ENCODE measurements at regions not wholly inside any gene's neighbourhood (a gene's known extent, or its start where the extent isn't known, plus 50 kb on each side); places are given as distances from the start of the nearest gene placed in this dataset.
A peak's percentile ranks its signal among the peaks of the same experiment; 100 is the strongest.

- ATAC-seq (no peak), DNase-seq (no peak)
- no peak for TF ChIP-seq CTCF (IDR thresholded peaks at IDR 0.05)
- intact Hi-C loops (cut with micrococcal nuclease): no loop called here
- no peaks in the 10 kb centered on the region for H3K4me1 Mint-ChIP-seq (ENCODE audit: low read depth)
- ChIA-PET POLR2A (no interaction called here), CTCF (no interaction called here)
- no peaks in the 10 kb centered on the region for H3K36me3 Mint-ChIP-seq (ENCODE audit: low read depth)
- H3K27ac Mint-ChIP-seq: no peak overlapping the region
- no peak overlapping the region for H3K4me3 Mint-ChIP-seq
- peaks cover 9% of the 10 kb centered on the region for H3K27me3 Mint-ChIP-seq
- H3K9me3 Mint-ChIP-seq: no peaks in the 10 kb centered on the region
Measured at GRCh38 chr7:132065193-132065988, 509.0 kb upstream of the PODXL start.

GRCh38 chr7:132063800-132064199, 507.4 kb upstream of the PODXL start:
- Mint-ChIP-seq H3K27me3 (peaks cover 9% of the 10 kb centered on the region), H3K36me3 (ENCODE audit: low read depth) (no peaks in the 10 kb centered on the region), H3K9me3 (no peaks in the 10 kb centered on the region), H3K4me1 (ENCODE audit: low read depth) (no peaks in the 10 kb centered on the region), H3K27ac (no peak overlapping the region), H3K4me3 (no peak overlapping the region)
- no peak for ATAC-seq
- ChIA-PET CTCF (no interaction called here), POLR2A (no interaction called here)
- no peak for DNase-seq
- TF ChIP-seq CTCF (IDR thresholded peaks at IDR 0.05): no peak
- intact Hi-C loops (cut with micrococcal nuclease): no loop called here

- no peak overlapping the region for H3K4me3 Mint-ChIP-seq
- ATAC-seq (no peak), DNase-seq (no peak)
- H3K4me1 Mint-ChIP-seq (ENCODE audit: low read depth): no peaks in the 10 kb centered on the region
- ChIA-PET POLR2A (no interaction called here), CTCF (no interaction called here)
- H3K36me3 Mint-ChIP-seq (ENCODE audit: low read depth): no peaks in the 10 kb centered on the region
- peaks cover 2% of the 10 kb centered on the region for H3K9me3 Mint-ChIP-seq
- H3K27me3 Mint-ChIP-seq: peaks cover 8% of the 10 kb centered on the region
- no peak overlapping the region for H3K27ac Mint-ChIP-seq
- TF ChIP-seq CTCF (IDR thresholded peaks at IDR 0.05): no peak
- intact Hi-C loops (cut with micrococcal nuclease): no loop called here
Measured at GRCh38 chr7:132061937-132062336, 505.5 kb upstream of the PODXL start.

- peaks cover 5% of the 10 kb centered on the region for H3K27me3 Mint-ChIP-seq
- no peaks in the 10 kb centered on the region for H3K36me3 Mint-ChIP-seq (ENCODE audit: low read depth)
- ChIA-PET POLR2A (no interaction called here), CTCF (interaction anchor here (1.3 to 1.6 kb wide), 2 partner anchors 8 to 200 kb away, joined by 3 to 4 read pairs; no protein-coding TSS in a partner anchor)
- TF ChIP-seq CTCF (IDR thresholded peaks at IDR 0.05): no peak
- peak; percentile 72 for ATAC-seq
- H3K27ac Mint-ChIP-seq: no peak overlapping the region
- no peaks in the 10 kb centered on the region for H3K4me1 Mint-ChIP-seq (ENCODE audit: low read depth)
- intact Hi-C loops (cut with micrococcal nuclease): loop anchor here (10.0 kb wide), 1 partner anchor 374 kb away; no protein-coding TSS in a partner anchor
- DNase-seq: peak; percentile 42
- peaks cover 2% of the 10 kb centered on the region for H3K9me3 Mint-ChIP-seq
- no peak overlapping the region for H3K4me3 Mint-ChIP-seq
Measured at GRCh38 chr7:132059141-132059540, 502.7 kb upstream of the PODXL start.

GRCh38 chr7:132055336-132056120, 499.1 kb upstream of the PODXL start:
- no peaks in the 10 kb centered on the region for H3K36me3 Mint-ChIP-seq (ENCODE audit: low read depth)
- H3K4me1 Mint-ChIP-seq (ENCODE audit: low read depth): no peaks in the 10 kb centered on the region
- ATAC-seq (no peak), DNase-seq (no peak)
- ChIA-PET CTCF (interaction anchor here (1.0 to 1.5 kb wide), 2 partner anchors 110 to 197 kb away, joined by 3 read pairs; no protein-coding TSS in a partner anchor), POLR2A (no interaction called here)
- no peak overlapping the region for H3K27ac Mint-ChIP-seq
- no peak overlapping the region for H3K4me3 Mint-ChIP-seq
- intact Hi-C loops (cut with micrococcal nuclease): loop anchor here (10.0 kb wide), 1 partner anchor 371 kb away; no protein-coding TSS in a partner anchor
- peaks cover 2% of the 10 kb centered on the region for H3K9me3 Mint-ChIP-seq
- TF ChIP-seq CTCF (IDR thresholded peaks at IDR 0.05): no peak
- peaks cover 3% of the 10 kb centered on the region for H3K27me3 Mint-ChIP-seq

Data from activated CD8-positive, alpha-beta T cell treated with anti-CD3 and anti-CD28 coated beads for 36 hours (primary cell).